Loucy (cell line): ENCODE measurements at regions not wholly inside any gene's neighbourhood (a gene's known extent, or its start where the extent isn't known, plus 50 kb on each side); places are given as distances from the start of the nearest gene placed in this dataset.

Source experiments
- H2AFZ ChIP-seq: fragments of 200-600 bp; sonication (generic); 2 replicates; pipeline ENCODE4 v1.6.0; 2016; ENCODE audit warnings: antibody characterized with exemption, mild to moderate bottlenecking, low read length, moderate library complexity
- H3F3A ChIP-seq: fragments of 200-600 bp; 2 replicates; pipeline ENCODE4 v1.6.0; 2016; ENCODE audit warnings: antibody characterized with exemption, low read depth, mild to moderate bottlenecking
- H3K27me3 ChIP-seq: fragments of 200-600 bp; sonication (generic); 2 replicates; pipeline ENCODE4 v1.6.1; 2014; ENCODE audit warnings: low read length, mild to moderate bottlenecking; ENCODE audit not compliant: insufficient read depth, poor library complexity, severe bottlenecking
- H3K36me3 ChIP-seq: fragments of 200-600 bp; sonication (generic); 2 replicates; pipeline ENCODE4 v1.6.1; 2016; ENCODE audit warnings: low read length; ENCODE audit not compliant: insufficient read depth
- H3K4me1 ChIP-seq: fragments of 200-600 bp; sonication (generic); 2 replicates; pipeline ENCODE4 v1.5.1; 2014; ENCODE audit warnings: low read length, mild to moderate bottlenecking; ENCODE audit not compliant: insufficient read depth, poor library complexity, severe bottlenecking
- H3K4me2 ChIP-seq: fragments of 200-600 bp; sonication (generic); 2 replicates; pipeline ENCODE4 v1.6.0; 2014; ENCODE audit warnings: antibody characterized with exemption, low read length, low read depth, mild to moderate bottlenecking; ENCODE audit not compliant: poor library complexity, severe bottlenecking
- H3K4me3 ChIP-seq: fragments of 200-600 bp; sonication (generic); 2 replicates; pipeline ENCODE4 v1.5.1; 2014; ENCODE audit warnings: low read length, mild to moderate bottlenecking, mixed read lengths; ENCODE audit not compliant: poor library complexity, severe bottlenecking
- H3K79me2 ChIP-seq: fragments of 200-600 bp; sonication (generic); 2 replicates; pipeline ENCODE4 v1.6.1; 2014; ENCODE audit warnings: low read length; ENCODE audit not compliant: insufficient read depth
- H3K9ac ChIP-seq: fragments of 200-600 bp; sonication (generic); 2 replicates; pipeline ENCODE4 v1.6.0; 2014; ENCODE audit warnings: mild to moderate bottlenecking, low read depth, low read length, moderate library complexity; ENCODE audit not compliant: poor library complexity, severe bottlenecking
- H3K9me2 ChIP-seq: fragments of 200-600 bp; sonication (generic); replicated peaks from 2 replicates; pipeline ENCODE4 v1.6.1; 2016; ENCODE audit warnings: low read depth, low read length, mixed read lengths
- H3K9me3 ChIP-seq: fragments of 200-600 bp; sonication (generic); 2 replicates; pipeline ENCODE4 v1.6.1; 2014; ENCODE audit warnings: mild to moderate bottlenecking, antibody characterized with exemption, low read length, low read depth; ENCODE audit not compliant: insufficient read depth
- H4K20me1 ChIP-seq: fragments of 200-600 bp; sonication (generic); 2 replicates; pipeline ENCODE4 v1.6.0; 2014; ENCODE audit warnings: antibody characterized with exemption, low read length, mild to moderate bottlenecking; ENCODE audit not compliant: insufficient read depth, poor library complexity, severe bottlenecking
- EZH2phosphoT487 ChIP-seq: fragments of 200-600 bp; IDR thresholded peaks from 2 replicates; pipeline ENCODE4 v1.6.1; 2018; ENCODE audit warnings: antibody characterized with exemption, mild to moderate bottlenecking, moderate library complexity, borderline replicate concordance
- TF ChIP-seq, protein P1 (sequence below): fragments of 200-600 bp; sonication (generic); conservative IDR thresholded peaks from 2 replicates; pipeline ENCODE4 v1.5.1; 2014; ENCODE audit warnings: mild to moderate bottlenecking, antibody characterized with exemption, low read length

DNA sequence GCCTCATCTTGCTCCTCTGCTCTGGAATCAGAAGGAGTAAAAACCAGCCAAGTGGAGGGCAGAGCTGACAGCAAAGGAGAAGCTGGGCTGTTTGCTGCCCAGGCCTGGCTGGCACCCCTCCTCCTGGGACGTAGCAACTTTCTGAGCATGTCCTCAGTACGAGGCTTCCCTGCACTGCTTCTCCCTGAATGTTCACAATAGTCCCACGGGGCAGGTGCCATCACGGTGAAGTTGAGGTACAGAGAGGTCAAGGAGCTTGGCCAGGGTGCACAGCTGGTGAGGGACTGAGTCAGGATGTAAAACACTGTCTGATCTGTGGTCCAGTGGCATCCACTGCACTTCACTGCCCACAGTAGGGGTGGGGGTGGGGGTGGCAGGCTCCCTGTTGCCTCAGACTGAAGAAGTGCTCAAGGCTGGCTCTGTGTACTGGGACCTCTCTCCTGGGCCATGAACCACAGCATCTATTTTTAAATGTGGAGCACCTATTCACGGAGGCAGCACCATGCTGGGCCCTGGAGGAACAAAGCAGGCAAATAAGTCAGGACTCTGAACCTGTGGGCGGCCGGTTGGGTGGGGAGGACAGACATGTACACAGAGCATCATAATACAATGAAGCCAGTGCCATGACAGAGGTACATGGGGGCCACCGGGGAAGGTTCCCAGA is 369.5 kb downstream of the SEC14L1 start:
- TF ChIP-seq, protein P1, sequence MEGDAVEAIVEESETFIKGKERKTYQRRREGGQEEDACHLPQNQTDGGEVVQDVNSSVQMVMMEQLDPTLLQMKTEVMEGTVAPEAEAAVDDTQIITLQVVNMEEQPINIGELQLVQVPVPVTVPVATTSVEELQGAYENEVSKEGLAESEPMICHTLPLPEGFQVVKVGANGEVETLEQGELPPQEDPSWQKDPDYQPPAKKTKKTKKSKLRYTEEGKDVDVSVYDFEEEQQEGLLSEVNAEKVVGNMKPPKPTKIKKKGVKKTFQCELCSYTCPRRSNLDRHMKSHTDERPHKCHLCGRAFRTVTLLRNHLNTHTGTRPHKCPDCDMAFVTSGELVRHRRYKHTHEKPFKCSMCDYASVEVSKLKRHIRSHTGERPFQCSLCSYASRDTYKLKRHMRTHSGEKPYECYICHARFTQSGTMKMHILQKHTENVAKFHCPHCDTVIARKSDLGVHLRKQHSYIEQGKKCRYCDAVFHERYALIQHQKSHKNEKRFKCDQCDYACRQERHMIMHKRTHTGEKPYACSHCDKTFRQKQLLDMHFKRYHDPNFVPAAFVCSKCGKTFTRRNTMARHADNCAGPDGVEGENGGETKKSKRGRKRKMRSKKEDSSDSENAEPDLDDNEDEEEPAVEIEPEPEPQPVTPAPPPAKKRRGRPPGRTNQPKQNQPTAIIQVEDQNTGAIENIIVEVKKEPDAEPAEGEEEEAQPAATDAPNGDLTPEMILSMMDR: no peak
- no peak for TF ChIP-seq EZH2phosphoT487
- H3K4me3 ChIP-seq: no peak overlapping the region
- no peaks in the 10 kb centered on the region for H4K20me1 ChIP-seq
- H3K4me1 ChIP-seq: no peaks in the 10 kb centered on the region
- H3F3A ChIP-seq: no peaks in the 10 kb centered on the region
- H3K4me2 ChIP-seq: no peak overlapping the region
- H3K79me2 ChIP-seq: no peaks in the 10 kb centered on the region
- H2AFZ ChIP-seq: no peak overlapping the region
- no peaks in the 10 kb centered on the region for H3K36me3 ChIP-seq
- H3K9me2 ChIP-seq: no peaks in the 10 kb centered on the region
- H3K9ac ChIP-seq: no peak overlapping the region
- peaks cover 6% of the 10 kb centered on the region; the same call in 1 of the 2 replicates for H3K9me3 ChIP-seq
- no peaks in the 10 kb centered on the region for H3K27me3 ChIP-seq

DNA sequence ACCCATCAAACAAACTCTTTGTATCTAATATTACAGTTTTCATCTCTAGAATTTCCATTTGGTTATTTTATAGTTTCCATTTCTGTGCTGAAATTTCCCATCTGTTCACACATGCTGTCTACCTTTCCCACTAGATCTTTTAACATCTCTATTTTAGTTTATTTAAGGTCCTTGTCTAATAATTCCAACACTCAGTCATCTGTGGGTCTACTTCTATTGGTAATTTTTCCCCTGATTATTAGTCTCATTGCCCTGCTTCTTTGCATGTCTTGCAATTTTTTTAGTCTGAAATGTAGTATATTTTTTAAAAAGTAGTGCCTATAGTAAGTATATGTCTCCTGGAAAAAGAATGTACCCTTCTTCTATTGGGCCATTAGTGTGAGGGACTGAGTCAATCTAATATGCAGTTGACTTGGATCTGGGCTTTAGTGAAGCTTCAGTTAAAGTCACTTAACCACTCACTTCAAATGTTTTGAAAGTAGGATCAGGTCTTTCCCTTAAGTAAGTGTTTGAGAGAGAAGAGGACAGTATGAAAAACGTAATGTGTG is 370.8 kb downstream of the SEC14L1 start:
- no peak for TF ChIP-seq EZH2phosphoT487
- TF ChIP-seq, protein P1: no peak

DNA sequence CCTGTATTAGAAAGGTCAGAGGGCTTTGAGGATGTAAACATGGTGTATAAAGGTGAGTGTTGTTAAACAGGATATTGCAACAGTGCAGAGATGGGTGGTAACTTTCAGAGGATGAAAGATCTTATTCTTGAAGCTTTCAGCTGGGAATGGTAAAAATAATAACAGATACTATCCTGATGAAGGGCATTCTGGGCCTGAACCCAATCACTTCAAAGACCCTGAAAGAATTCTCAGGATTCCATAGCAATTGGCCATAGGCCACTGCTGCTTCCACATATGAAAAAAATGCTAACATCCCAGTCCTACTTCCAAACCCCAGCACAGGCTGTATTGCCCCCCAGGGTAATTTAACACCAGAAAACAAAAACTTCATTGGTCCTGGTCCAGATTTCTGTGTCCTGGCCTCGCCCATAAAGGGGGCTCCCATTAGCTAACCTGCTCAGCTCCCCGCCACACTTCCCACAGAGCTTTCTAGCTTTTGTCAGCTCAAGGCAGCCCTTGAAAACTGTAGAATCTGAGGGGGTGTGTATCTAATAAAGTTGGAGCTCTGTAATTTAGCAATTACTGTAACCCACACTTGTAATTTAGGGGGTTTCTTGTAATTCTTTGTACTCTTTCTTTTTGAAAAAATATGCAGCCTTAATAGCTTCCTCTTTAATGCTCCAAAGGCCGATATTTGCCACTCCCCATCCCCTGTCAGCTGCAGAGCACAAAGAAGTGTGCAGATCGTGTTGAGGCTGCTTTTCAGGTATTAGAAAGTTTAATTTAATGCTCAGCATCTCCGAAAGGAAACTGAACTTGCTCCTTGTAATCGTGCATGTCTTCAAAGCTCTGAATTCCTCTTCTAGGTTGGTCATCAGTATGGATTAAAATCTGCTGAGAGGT is 371.5 kb downstream of the SEC14L1 start:
- no peaks in the 10 kb centered on the region for H3K9me2 ChIP-seq

More for the DNA sequence above, 370.8 kb downstream of the SEC14L1 start:
- no peaks in the 10 kb centered on the region for H4K20me1 ChIP-seq
- H3K4me1 ChIP-seq: no peaks in the 10 kb centered on the region
- no peaks in the 10 kb centered on the region for H3F3A ChIP-seq
- H3K9ac ChIP-seq: no peak overlapping the region
- no peak overlapping the region for H3K4me2 ChIP-seq
- H3K36me3 ChIP-seq: no peaks in the 10 kb centered on the region
- no peaks in the 10 kb centered on the region for H3K9me2 ChIP-seq
- H3K9me3 ChIP-seq: peaks cover 6% of the 10 kb centered on the region; the same call in 1 of the 2 replicates
- H2AFZ ChIP-seq: no peak overlapping the region
- no peak overlapping the region for H3K4me3 ChIP-seq
- H3K27me3 ChIP-seq: no peaks in the 10 kb centered on the region
- no peaks in the 10 kb centered on the region for H3K79me2 ChIP-seq

More for the DNA sequence above, 371.5 kb downstream of the SEC14L1 start:
- H3K27me3 ChIP-seq: no peaks in the 10 kb centered on the region
- no peak overlapping the region for H2AFZ ChIP-seq
- no peaks in the 10 kb centered on the region for H3K4me1 ChIP-seq
- H3K9me3 ChIP-seq: peaks cover 6% of the 10 kb centered on the region; the same call in 1 of the 2 replicates
- H3F3A ChIP-seq: no peaks in the 10 kb centered on the region
- no peak overlapping the region for H3K9ac ChIP-seq
- H3K79me2 ChIP-seq: no peaks in the 10 kb centered on the region
- H3K36me3 ChIP-seq: no peaks in the 10 kb centered on the region
- no peak overlapping the region for H3K4me3 ChIP-seq
- TF ChIP-seq EZH2phosphoT487: no peak
- TF ChIP-seq, protein P1: no peak
- no peaks in the 10 kb centered on the region for H4K20me1 ChIP-seq
- no peak overlapping the region for H3K4me2 ChIP-seq
